Lower lobe of right lung (tissue), 2 donors: ENCODE measurements at regions not wholly inside any gene's neighbourhood (a gene's known extent, or its start where the extent isn't known, plus 50 kb on each side); places are given as distances from the start of the nearest gene placed in this dataset.

ENCODE experiments used
- ATAC-seq, 2 donors: fragments of 200-7000 bp; cut with Tn5 transposase; one replicate each; pipeline ENCODE4 v1.9.1; 2020 to 2022; ENCODE audit warnings: mild to moderate bottlenecking in 2 of 2, moderate library complexity in 2 of 2
- DNase-seq: peaks from one replicate; pipeline ENCODE4 v3.0.0-alpha.2; 2020
- H3K27ac ChIP-seq: fragments of 200-600 bp; one replicate; pipeline ENCODE4 v1.8.0; 2022
- H3K27me3 ChIP-seq: fragments of 200-600 bp; one replicate; pipeline ENCODE4 v1.8.0; 2022; ENCODE audit warnings: low read depth
- H3K36me3 ChIP-seq: fragments of 200-600 bp; one replicate; pipeline ENCODE4 v1.8.0; 2022; ENCODE audit warnings: mild to moderate bottlenecking
- H3K4me1 ChIP-seq: fragments of 200-600 bp; one replicate; pipeline ENCODE4 v1.8.0; 2022
- H3K4me3 ChIP-seq: fragments of 200-600 bp; one replicate; pipeline ENCODE4 v1.8.0; 2022; ENCODE audit warnings: mild to moderate bottlenecking
- H3K9me3 ChIP-seq: fragments of 200-600 bp; one replicate; pipeline ENCODE4 v1.8.0; 2022
- intact Hi-C: fragments of 100-400 bp; cut with DNase I; formaldehyde crosslinking; loops from one replicate; pipeline ENCODE4 v1.11.0; 2022
- TF ChIP-seq, protein P1 (sequence below): fragments of 200-600 bp; IDR thresholded peaks from one replicate; pipeline ENCODE4 v1.8.0; 2022; ENCODE audit warnings: antibody characterized with exemption, mild to moderate bottlenecking
- donor health status: DM: no; HTN: yes; CAD: no; lungs with severe emphysema.

DNA sequence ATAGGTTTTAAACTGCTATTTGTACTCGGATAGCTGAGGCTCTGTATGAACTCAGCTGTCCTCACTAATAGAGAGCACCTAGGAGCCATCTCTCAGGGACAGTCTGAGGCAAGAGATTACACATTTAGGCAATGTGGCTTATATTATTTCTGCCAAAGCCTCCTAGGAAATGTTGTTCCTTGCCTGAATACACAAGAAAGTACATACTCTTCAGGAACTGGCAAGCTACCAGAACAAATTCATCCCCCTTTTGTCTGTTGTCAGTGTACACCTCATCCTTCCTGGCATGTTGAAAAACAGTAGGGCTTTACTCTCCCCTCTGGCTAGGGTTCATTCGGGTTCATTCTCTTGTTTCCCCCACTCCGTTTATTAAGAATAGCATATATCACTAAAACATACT lies 615.9 kb upstream of the FAT3 start:
- DNase-seq (no peak), ATAC-seq (no peak)
- H3K27me3 ChIP-seq, result no peaks in the 10 kb centered on the region
- peaks cover 6% of the 10 kb centered on the region for H3K4me1 ChIP-seq
- no peak overlapping the region for H3K27ac ChIP-seq
- H3K36me3 ChIP-seq, result no peaks in the 10 kb centered on the region
- H3K4me3 ChIP-seq, result no peak overlapping the region
- H3K9me3 ChIP-seq, result no peaks in the 10 kb centered on the region
- TF ChIP-seq, protein P1, sequence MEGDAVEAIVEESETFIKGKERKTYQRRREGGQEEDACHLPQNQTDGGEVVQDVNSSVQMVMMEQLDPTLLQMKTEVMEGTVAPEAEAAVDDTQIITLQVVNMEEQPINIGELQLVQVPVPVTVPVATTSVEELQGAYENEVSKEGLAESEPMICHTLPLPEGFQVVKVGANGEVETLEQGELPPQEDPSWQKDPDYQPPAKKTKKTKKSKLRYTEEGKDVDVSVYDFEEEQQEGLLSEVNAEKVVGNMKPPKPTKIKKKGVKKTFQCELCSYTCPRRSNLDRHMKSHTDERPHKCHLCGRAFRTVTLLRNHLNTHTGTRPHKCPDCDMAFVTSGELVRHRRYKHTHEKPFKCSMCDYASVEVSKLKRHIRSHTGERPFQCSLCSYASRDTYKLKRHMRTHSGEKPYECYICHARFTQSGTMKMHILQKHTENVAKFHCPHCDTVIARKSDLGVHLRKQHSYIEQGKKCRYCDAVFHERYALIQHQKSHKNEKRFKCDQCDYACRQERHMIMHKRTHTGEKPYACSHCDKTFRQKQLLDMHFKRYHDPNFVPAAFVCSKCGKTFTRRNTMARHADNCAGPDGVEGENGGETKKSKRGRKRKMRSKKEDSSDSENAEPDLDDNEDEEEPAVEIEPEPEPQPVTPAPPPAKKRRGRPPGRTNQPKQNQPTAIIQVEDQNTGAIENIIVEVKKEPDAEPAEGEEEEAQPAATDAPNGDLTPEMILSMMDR, result no peak
- intact Hi-C loops, result no loop called here

DNA sequence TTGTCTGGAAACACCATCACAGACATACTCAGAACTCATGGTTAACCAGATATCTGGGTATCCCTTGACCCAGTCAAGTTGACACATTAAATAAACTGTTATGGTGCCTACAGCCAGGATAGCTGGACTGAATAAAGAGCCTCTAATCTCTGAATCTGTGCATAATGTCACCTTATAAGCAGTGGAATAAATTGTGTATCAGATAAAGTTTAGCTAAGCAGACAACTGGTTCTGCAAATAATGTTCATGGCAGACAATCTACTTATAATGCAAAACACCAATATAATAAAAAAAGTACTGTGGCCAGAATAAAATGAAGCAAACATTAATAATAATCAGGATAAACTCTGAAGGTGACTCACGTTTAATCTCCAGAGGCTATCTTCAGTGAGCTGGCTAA lies 628.5 kb upstream of the FAT3 start:
- H3K36me3 ChIP-seq, result no peaks in the 10 kb centered on the region
- TF ChIP-seq, protein P1, result no peak
- DNase-seq (no peak), ATAC-seq (no peak)
- H3K4me3 ChIP-seq, result no peak overlapping the region
- no peaks in the 10 kb centered on the region for H3K27me3 ChIP-seq
- H3K27ac ChIP-seq, result no peak overlapping the region
- H3K4me1 ChIP-seq, result no peaks in the 10 kb centered on the region
- intact Hi-C loops, result no loop called here
- no peaks in the 10 kb centered on the region for H3K9me3 ChIP-seq

DNA sequence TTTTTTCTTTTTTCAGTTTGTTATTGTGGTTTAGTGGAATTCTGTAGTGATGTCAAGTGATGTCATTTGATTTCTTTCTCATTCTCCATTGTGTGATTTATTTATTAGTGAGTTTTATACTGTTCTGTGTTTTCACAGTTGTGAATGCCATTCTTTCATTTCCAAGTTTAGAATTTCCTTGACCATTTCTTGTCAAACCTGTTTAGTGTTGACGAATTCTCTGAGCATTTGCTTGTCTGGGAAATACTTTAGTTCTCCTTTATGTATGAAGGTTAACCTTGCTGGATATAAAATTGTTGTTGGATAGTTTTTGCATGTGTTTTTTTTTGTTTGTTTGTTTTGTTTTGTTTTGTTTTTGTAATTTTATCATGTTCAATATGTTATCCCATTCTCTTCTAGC lies 633.6 kb upstream of the FAT3 start:
- H3K9me3 ChIP-seq, result no peaks in the 10 kb centered on the region
- DNase-seq (no peak), ATAC-seq (no peak)
- H3K27me3 ChIP-seq, result no peaks in the 10 kb centered on the region
- H3K36me3 ChIP-seq, result no peaks in the 10 kb centered on the region
- H3K27ac ChIP-seq, result no peak overlapping the region
- no peaks in the 10 kb centered on the region for H3K4me1 ChIP-seq
- no peak overlapping the region for H3K4me3 ChIP-seq
- TF ChIP-seq, protein P1, result no peak
- intact Hi-C loops, result no loop called here

DNA sequence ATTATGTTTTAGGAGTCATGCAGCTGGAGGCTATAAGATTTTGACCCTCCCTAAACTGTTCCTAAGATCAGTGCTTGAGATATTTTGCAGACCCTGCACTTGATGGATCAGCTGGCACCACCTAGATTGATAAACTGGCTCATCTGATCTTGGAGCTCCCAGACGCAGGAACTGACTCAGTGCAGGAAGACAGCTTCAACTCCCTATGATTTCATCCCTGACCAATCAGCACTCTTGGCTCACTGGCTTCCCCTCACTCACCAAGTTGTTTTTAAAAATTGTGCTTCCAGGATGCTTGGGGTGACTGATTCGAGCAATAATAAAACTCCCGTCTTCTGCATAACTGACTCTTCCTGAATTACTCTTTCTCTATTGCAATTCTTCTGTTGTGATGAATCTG lies 637.5 kb upstream of the FAT3 start:
- TF ChIP-seq, protein P1, result no peak
- no peak overlapping the region for H3K27ac ChIP-seq
- H3K36me3 ChIP-seq, result no peaks in the 10 kb centered on the region
- ATAC-seq (no peak), DNase-seq (no peak)
- no peaks in the 10 kb centered on the region for H3K4me1 ChIP-seq
- no peaks in the 10 kb centered on the region for H3K27me3 ChIP-seq
- intact Hi-C loops, result no loop called here
- H3K9me3 ChIP-seq, result no peaks in the 10 kb centered on the region
- H3K4me3 ChIP-seq, result no peak overlapping the region

DNA sequence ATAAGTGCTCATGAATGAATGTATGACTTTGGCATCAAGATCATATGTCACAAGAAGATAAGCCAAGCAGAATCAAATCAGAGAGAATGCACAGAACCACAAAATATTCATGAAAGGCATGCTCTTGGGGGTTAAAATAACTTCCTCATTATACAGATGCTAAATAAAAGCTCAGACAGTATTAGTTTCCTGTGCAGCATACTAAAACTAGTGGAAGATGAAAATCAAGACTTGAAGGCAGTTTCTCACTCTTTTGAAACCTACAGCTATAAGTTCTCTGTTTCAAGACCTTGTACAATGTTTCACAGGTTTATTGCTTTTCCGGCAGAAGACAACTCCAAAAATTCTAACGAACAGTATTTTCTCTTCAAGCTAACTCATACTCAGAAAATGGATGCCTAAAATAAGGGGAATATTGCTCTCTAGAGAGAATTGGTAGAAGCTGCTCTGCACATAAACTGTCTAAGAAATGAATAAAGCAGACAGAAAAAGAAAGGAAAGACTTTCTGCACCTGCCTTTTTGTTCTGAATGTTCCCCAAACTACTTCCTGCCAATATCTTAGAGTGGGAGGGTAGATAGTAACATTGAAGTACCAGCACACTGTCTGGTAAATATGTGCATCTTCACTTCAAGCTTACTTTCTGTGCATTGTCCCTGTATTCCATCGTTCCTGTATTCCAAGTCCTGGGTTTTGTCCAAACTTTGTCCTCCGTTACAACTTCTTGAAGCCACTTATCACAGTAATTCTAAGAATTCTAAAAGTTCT lies 639.4 kb upstream of the FAT3 start:
- DNase-seq, result no peak
- intact Hi-C loops, result no loop called here
- Histone ChIP-seq H3K4me3 (no peak overlapping the region), H3K27ac (no peak overlapping the region), H3K4me1 (no peaks in the 10 kb centered on the region), H3K36me3 (no peaks in the 10 kb centered on the region), H3K9me3 (no peaks in the 10 kb centered on the region), H3K27me3 (no peaks in the 10 kb centered on the region)
- TF ChIP-seq, protein P1, result no peak
- ATAC-seq, result no peak
